ENCODE measurements at regions not wholly inside any gene's neighbourhood (a gene's known extent, or its start where the extent isn't known, plus 50 kb on each side); places are given as distances from the start of the nearest gene placed in this dataset.
"Not testable (repeated sequence)": the region's sequence is repeated elsewhere in the genome, so short reads cannot be mapped to it uniquely, and the experiment has no call there.

GRCh38 chr7:149574428-149574827 lies 76.8 kb upstream of the ZNF746 start:
- H4K91ac ChIP-seq (replicated peaks; ENCODE audit: insufficient read length, low read length); H3K4me1 ChIP-seq (replicated peaks in 1 of 4; ENCODE audit: control insufficient read depth in 3 of 4, insufficient read depth in 4 of 4, low read length in 3 of 4); H3K27ac ChIP-seq (ENCODE audit: low read depth, low read length); H2BK5ac ChIP-seq (ENCODE audit: low read depth, low read length); H3K18ac ChIP-seq (ENCODE audit: extremely low read depth, low read length); DNase-seq (ENCODE audit: low read depth in 1 of 2, low spot score in 2 of 2); H3K4ac ChIP-seq (replicated peaks; ENCODE audit: insufficient read length, low read depth, low read length); H3K23me2 ChIP-seq (ENCODE audit: low read depth, low read length); H4K5ac ChIP-seq (ENCODE audit: insufficient read length, low read depth, low read length); H3K4me3 ChIP-seq (ENCODE audit: extremely low read depth in 1 of 4, insufficient read depth in 2 of 4, low read depth in 3 of 4, low read length in 4 of 4); H3K14ac ChIP-seq (ENCODE audit: insufficient read length); H2AK5ac ChIP-seq (ENCODE audit: low read depth, low read length); H3K56ac ChIP-seq (replicated peaks; ENCODE audit: insufficient read length, low read depth, low read length); H4K8ac ChIP-seq (ENCODE audit: extremely low read depth, insufficient read depth, low read length); CTCF ChIA-PET (ENCODE audit: partially characterized antibody); H3K79me1 ChIP-seq (ENCODE audit: low read depth, low read length); H3K79me2 ChIP-seq (ENCODE audit: control insufficient read depth in 1 of 2, insufficient read depth in 2 of 2, low read length in 2 of 2); H2BK12ac ChIP-seq (ENCODE audit: low read depth, low read length); H3K4me2 ChIP-seq (ENCODE audit: insufficient read depth in 1 of 2, low read depth in 2 of 2, low read length in 2 of 2); H3K9ac ChIP-seq (replicated peaks in 1 of 4; ENCODE audit: extremely low read depth in 1 of 4, low read depth in 3 of 4, low read length in 3 of 4); H4K20me1 ChIP-seq (replicated peaks in 1 of 2; ENCODE audit: control insufficient read depth in 1 of 2, insufficient read depth in 2 of 2, low read length in 2 of 2); H2BK15ac ChIP-seq (ENCODE audit: low read length); H2BK120ac ChIP-seq (replicated peaks; ENCODE audit: low read depth, low read length); H3K36me3 ChIP-seq (ENCODE audit: control insufficient read depth in 2 of 4, insufficient read depth in 4 of 4, low read length in 3 of 4); H3K27me3 ChIP-seq (replicated peaks in 1 of 4; ENCODE audit: control insufficient read depth in 3 of 4, extremely low read depth in 1 of 4, insufficient read depth in 3 of 4, low read length in 3 of 4); H2AFZ ChIP-seq (ENCODE audit: low read length); POLR2A ChIA-PET (ENCODE audit: partially characterized antibody); H3K23ac ChIP-seq (ENCODE audit: insufficient read length); FAIRE-seq; H2BK20ac ChIP-seq (ENCODE audit: low read length): not testable (repeated sequence)
- 100% methylated on average over 2 of the region's 2 CpGs; no CpG with 5 or more reads in 1 of the 2 experiments for WGBS, 2 experiments (ENCODE audit: extremely low coverage in 1 of 2, insufficient coverage in 1 of 2, insufficient read length in 1 of 2, insufficient replicate concordance in 2 of 2, low coverage in 1 of 2, low lambda C conversion rate in 2 of 2, missing lambda C conversion rate in 1 of 2)
- H3K9me3 ChIP-seq (ENCODE audit: insufficient read depth in 2 of 2, low read depth in 1 of 2, low read length in 1 of 2) = peaks cover 10 to 14% of the 10 kb centered on the region in 2 experiments

Data from H1 (cell line).